NOMO-1 treated with DMSO at 0.1 percent for 48 hours (cell line): ENCODE measurements at regions not wholly inside any gene's neighbourhood (a gene's known extent, or its start where the extent isn't known, plus 50 kb on each side); places are given as distances from the start of the nearest gene placed in this dataset.

ENCODE experiments used
- DNase-seq: peaks from one replicate; lab custom pipeline; 2025; ENCODE audit not compliant: unreplicated experiment; lab: John Stamatoyannopoulos, UW

DNA sequence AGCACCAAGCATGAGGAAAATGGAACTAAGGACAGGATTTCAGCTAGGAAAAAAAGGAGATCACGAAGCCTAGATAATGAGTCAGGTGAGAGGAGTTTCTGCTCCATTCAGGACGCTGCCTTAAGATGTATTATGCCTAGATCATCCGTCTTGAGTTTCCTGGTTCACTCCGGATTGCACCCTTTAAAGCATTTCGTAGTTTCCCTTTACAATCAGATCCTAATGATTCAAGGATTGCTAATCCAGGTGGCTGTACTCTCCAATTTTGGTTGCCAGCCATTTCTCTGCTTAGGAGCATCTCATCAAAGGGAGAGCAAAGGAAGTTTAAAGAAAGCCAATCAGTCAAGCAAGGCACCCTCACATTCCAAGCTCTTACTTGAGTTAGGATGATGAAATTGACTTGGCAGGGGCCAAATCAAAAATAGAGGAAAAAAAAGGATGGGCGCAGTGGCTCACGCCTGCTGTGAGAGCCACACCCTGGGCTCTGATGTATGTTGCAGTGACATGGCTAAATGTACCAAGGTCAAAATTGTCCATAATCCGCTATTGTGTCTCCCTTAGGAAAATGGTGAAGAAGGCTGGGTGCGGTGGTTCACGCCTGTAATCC lies 156.9 kb upstream of the SOD1 start:
- DNase-seq: no peak

GRCh38 chr21:31501926-31502325 lies 157.6 kb upstream of the SOD1 start:
- no peak for DNase-seq

- DNase-seq: no peak
Measured at GRCh38 chr21:31500982-31501381, 156.9 kb upstream of the TIAM1 start.

DNA sequence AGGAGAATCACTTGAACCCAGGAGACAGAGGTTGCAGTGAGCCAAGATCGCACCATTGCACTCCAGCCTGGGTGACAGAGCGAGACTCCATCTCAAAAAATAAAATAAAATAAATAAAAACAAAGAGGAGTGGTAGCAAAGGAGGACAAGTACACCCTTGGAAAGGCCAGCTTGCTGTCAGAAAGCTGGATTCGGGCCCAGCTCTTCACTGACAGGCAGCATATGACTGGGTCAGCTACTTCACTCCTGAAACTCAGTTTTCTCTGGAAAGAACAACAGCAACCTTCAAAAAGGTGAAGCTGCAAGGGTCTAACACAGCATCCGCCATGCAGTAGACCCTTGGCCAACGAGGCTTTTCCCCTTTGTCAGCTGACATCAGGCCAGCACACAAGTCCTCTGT lies 156.0 kb upstream of the TIAM1 start:
- no peak for DNase-seq

- DNase-seq: no peak
Measured at GRCh38 chr21:31498985-31499384, 154.9 kb upstream of the TIAM1 start.

DNA sequence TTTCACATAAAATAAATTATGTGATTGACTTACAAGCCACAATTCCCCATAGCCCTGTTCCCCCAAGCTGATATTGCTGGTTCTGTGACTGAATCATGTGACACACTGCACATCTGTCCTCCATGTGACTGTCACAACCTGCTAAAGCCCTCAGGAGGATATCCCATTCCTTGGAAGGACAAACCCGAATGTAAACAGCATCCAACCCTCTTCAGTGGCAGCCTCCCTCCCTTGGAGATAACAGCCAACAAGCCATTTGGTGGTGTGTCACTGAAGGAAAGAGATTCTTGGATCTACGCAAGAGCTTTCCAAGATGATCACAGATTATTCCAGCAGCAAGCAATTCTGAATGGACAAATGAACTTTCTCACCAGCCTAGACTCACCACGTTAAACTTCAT lies 153.9 kb upstream of the TIAM1 start:
- no peak for DNase-seq

- no peak for DNase-seq
Measured at GRCh38 chr21:31493350-31493880, 149.4 kb upstream of the TIAM1 start.

- DNase-seq: no peak
Measured at GRCh38 chr21:31491617-31492016, 147.6 kb upstream of the TIAM1 start.

- DNase-seq: no peak
Measured at GRCh38 chr21:31490443-31490842, 146.4 kb upstream of the TIAM1 start.

GRCh38 chr21:31489726-31490125 lies 145.7 kb upstream of the TIAM1 start:
- no peak for DNase-seq

DNA sequence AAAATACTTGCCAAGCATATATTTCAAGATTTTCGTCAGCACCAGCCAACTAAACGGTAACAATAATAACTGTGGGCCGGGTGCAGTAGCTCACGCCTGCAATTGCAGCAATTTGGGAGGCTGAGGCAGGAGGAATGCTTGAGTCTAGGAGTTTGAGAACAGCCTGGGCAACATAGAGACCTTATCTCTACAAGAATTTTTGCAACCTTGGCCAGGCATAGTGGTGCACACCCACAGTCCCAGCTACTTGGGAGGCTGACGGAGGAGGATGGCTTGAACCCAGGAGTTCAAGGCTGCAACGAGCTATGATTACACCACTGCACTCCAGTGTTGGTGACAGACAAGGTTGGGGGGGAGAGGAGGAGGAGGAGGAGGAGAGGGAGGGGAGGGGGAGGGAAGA lies 145.0 kb upstream of the TIAM1 start:
- DNase-seq: no peak

- no peak for DNase-seq
Measured at GRCh38 chr21:31484219-31484618, 140.2 kb upstream of the TIAM1 start.

DNA sequence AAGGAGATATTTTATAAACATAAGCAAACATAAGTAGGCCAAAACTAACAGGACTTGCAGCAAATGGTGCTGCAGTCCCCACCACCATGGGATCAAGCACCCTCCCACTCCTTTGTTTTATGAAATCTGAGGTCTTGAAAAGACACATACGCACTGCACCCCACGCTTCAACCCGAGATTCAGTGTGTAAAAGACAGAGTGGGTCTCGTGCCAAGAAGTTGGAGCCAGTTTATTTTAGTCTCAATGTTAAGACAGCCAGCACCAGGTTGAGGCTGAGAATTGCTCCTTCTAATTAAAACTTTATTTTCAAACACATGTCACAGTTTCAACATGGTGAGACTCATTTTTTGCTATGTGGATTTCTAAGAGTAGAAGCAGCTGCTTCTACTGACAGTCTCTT lies 139.1 kb upstream of the TIAM1 start:
- no peak for DNase-seq

GRCh38 chr21:31482460-31482859 lies 138.4 kb upstream of the TIAM1 start:
- DNase-seq: no peak

GRCh38 chr21:31480228-31480627 lies 136.2 kb upstream of the TIAM1 start:
- no peak for DNase-seq

GRCh38 chr21:31479714-31480113 lies 135.7 kb upstream of the TIAM1 start:
- no peak for DNase-seq

DNA sequence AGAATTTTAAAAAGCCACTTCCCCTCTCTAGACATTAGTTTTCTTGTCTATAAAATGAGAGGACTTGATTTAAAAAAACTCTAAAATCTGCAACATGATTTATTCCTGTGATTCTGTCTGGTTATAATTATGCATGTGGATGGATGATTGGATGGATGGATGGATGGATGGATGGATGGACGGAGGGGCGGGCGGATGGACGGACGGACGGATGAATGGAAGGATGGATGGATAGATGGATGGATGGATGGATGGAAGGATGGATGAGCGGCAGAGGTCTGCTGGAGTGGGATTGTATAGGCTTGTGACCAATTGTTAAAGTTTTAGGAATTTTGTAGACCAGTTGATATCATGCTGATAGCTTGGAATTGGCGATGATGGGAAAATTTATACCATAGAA lies 135.2 kb upstream of the TIAM1 start:
- DNase-seq: no peak

DNA sequence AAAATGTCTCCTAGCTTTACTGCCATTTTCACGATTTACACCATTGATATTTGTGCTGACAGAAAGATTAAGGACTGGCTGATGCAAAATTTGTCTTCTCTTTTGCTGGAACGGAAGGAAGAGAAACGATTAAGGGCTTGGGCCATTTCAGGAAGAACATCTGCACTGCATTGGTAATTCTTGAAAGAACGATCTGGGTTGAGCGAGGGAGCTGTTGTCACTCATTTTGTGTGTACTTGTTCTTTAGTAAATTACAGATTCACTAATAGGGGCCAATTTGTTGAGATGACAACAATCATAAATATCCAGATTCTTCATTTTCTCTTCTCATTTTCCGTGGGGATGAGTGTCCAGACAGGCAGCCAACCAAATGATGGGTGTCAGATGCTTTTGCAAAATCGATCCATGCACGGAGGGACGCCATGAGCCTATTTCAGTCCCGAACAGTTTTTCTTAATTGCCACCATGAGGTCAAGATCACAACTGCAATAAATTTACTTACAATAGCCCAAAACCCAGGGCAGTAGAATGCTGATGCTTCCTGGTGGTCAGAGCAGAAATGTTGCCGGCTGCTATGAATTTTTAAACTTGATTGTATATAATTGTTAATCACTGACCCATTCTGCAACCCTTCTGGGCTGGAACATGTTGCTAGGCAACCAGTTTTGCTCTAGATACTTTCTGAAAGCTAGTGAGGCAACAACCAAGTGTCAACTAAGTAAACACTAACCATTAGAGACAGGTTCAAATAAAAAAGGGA lies 132.4 kb upstream of the TIAM1 start:
- DNase-seq: no peak

DNA sequence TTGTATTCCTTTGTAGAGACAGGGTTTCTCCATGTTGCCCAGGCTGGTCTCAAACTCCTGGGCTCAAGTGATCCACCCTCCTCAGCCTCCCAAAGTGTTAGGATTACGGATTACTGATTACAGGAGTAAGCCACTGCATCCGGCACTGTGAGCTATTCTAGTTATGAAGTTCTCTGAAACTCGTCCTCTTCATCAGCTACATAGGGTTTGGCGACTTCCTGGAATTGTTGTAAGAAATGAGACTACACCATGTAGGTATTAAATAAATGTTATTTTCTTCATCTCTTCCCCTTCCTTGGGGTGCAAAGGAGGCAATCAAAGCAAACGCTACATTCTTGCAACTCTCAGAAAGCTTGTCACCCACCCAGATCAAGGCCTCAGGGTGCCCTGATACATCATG lies 131.2 kb upstream of the TIAM1 start:
- DNase-seq: no peak

DNA sequence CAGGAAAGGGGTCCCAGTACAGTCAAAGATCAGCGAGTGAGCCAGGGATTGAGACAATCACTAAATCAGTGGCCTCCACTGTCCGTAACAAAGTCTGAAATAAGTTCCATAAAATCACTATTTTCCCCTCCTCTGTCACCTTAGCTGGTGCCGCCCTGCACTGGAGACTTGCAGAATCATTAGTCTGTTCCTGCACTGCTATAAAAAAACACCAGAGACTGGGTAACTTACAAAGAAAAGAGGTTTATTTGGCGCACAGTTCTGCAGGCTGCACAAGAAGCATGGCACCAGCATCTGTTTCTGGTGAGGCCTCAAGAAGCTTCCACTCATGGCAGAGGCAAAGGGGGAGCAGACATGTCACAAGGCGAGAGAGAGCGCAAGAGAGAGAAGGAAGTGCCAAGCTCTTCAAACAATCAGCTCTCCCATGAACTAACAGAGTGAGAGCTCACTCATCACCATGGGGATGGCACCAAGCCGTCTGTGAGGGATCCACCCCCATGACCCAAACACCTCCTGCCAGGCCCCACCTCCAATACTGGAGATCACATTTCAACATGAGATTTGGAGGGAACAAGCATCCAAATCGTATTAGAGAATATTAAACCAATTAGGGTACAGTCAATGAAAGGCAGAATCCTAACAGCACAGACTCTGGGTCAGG lies 129.8 kb upstream of the TIAM1 start:
- no peak for DNase-seq

GRCh38 chr21:31471865-31472264 lies 127.8 kb upstream of the TIAM1 start:
- DNase-seq: no peak
